ENCODE measurements at regions not wholly inside any gene's neighbourhood (a gene's known extent, or its start where the extent isn't known, plus 50 kb on each side); places are given as distances from the start of the nearest gene placed in this dataset.

GRCh38 chr4:38442073-38442788, 221.8 kb upstream of the KLF3 start:
- Histone ChIP-seq H3K36me3 (ENCODE audit: control insufficient read depth, insufficient read depth, low read length) (no peaks in the 10 kb centered on the region), H3K27me3 (ENCODE audit: control insufficient read depth, insufficient read depth, low read length) (no peaks in the 10 kb centered on the region), H3K9ac (ENCODE audit: low read length) (no peak overlapping the region), H3K27ac (ENCODE audit: low read depth, low read length) (no peak overlapping the region), H3K4me1 (ENCODE audit: control insufficient read depth, insufficient read depth, low read length) (no peaks in the 10 kb centered on the region), H3K4me3 (ENCODE audit: low read length) (no peak overlapping the region)

GRCh38 chr4:38449506-38450174, 214.4 kb upstream of the KLF3 start:
- no peaks in the 10 kb centered on the region for H3K27me3 ChIP-seq (ENCODE audit: control insufficient read depth, insufficient read depth, low read length)
- H3K4me3 ChIP-seq (ENCODE audit: low read length), result no peak overlapping the region
- H3K9ac ChIP-seq (ENCODE audit: low read length), result no peak overlapping the region
- no peaks in the 10 kb centered on the region for H3K36me3 ChIP-seq (ENCODE audit: control insufficient read depth, insufficient read depth, low read length)
- H3K27ac ChIP-seq (ENCODE audit: low read depth, low read length), result no peak overlapping the region
- no peaks in the 10 kb centered on the region for H3K4me1 ChIP-seq (ENCODE audit: control insufficient read depth, insufficient read depth, low read length)

- Histone ChIP-seq H3K4me1 (ENCODE audit: control insufficient read depth, insufficient read depth, low read length) (no peaks in the 10 kb centered on the region), H3K9ac (ENCODE audit: low read length) (no peak overlapping the region), H3K4me3 (ENCODE audit: low read length) (no peak overlapping the region), H3K27me3 (ENCODE audit: control insufficient read depth, insufficient read depth, low read length) (no peaks in the 10 kb centered on the region), H3K27ac (ENCODE audit: low read depth, low read length) (no peak overlapping the region), H3K36me3 (ENCODE audit: control insufficient read depth, insufficient read depth, low read length) (no peaks in the 10 kb centered on the region)
These were observed 212.0 kb upstream of the KLF3 start for GRCh38 chr4:38452009-38452408.

GRCh38 chr4:38452542-38452941, 211.5 kb upstream of the KLF3 start:
- Histone ChIP-seq H3K4me3 (ENCODE audit: low read length) (no peak overlapping the region), H3K27ac (ENCODE audit: low read depth, low read length) (no peak overlapping the region), H3K9ac (ENCODE audit: low read length) (no peak overlapping the region), H3K36me3 (ENCODE audit: control insufficient read depth, insufficient read depth, low read length) (no peaks in the 10 kb centered on the region), H3K27me3 (ENCODE audit: control insufficient read depth, insufficient read depth, low read length) (no peaks in the 10 kb centered on the region), H3K4me1 (ENCODE audit: control insufficient read depth, insufficient read depth, low read length) (no peaks in the 10 kb centered on the region)

GRCh38 chr4:38453253-38453881, 210.6 kb upstream of the KLF3 start:
- Histone ChIP-seq H3K27me3 (ENCODE audit: control insufficient read depth, insufficient read depth, low read length) (no peaks in the 10 kb centered on the region), H3K36me3 (ENCODE audit: control insufficient read depth, insufficient read depth, low read length) (no peaks in the 10 kb centered on the region), H3K4me3 (ENCODE audit: low read length) (no peak overlapping the region), H3K27ac (ENCODE audit: low read depth, low read length) (no peak overlapping the region), H3K4me1 (ENCODE audit: control insufficient read depth, insufficient read depth, low read length) (no peaks in the 10 kb centered on the region), H3K9ac (ENCODE audit: low read length) (no peak overlapping the region)

GRCh38 chr4:38454284-38454683, 209.7 kb upstream of the KLF3 start:
- H3K4me1 ChIP-seq (ENCODE audit: control insufficient read depth, insufficient read depth, low read length), result no peaks in the 10 kb centered on the region
- H3K27ac ChIP-seq (ENCODE audit: low read depth, low read length), result no peak overlapping the region
- no peaks in the 10 kb centered on the region for H3K36me3 ChIP-seq (ENCODE audit: control insufficient read depth, insufficient read depth, low read length)
- no peak overlapping the region for H3K9ac ChIP-seq (ENCODE audit: low read length)
- H3K4me3 ChIP-seq (ENCODE audit: low read length), result no peak overlapping the region
- no peaks in the 10 kb centered on the region for H3K27me3 ChIP-seq (ENCODE audit: control insufficient read depth, insufficient read depth, low read length)

- no peaks in the 10 kb centered on the region for H3K27me3 ChIP-seq (ENCODE audit: control insufficient read depth, insufficient read depth, low read length)
These were observed 208.7 kb upstream of the KLF3 start for GRCh38 chr4:38455092-38455862.

GRCh38 chr4:38456096-38456495, 207.9 kb upstream of the KLF3 start:
- no peaks in the 10 kb centered on the region for H3K36me3 ChIP-seq (ENCODE audit: control insufficient read depth, insufficient read depth, low read length)
- H3K9ac ChIP-seq (ENCODE audit: low read length), result no peak overlapping the region

More at GRCh38 chr4:38455092-38455862, 208.7 kb upstream of the KLF3 start:
- H3K27ac ChIP-seq (ENCODE audit: low read depth, low read length), result no peak overlapping the region
- no peaks in the 10 kb centered on the region for H3K36me3 ChIP-seq (ENCODE audit: control insufficient read depth, insufficient read depth, low read length)
- no peak overlapping the region for H3K4me3 ChIP-seq (ENCODE audit: low read length)
- no peaks in the 10 kb centered on the region for H3K4me1 ChIP-seq (ENCODE audit: control insufficient read depth, insufficient read depth, low read length)
- H3K9ac ChIP-seq (ENCODE audit: low read length), result no peak overlapping the region

GRCh38 chr4:38461342-38461741, 202.7 kb upstream of the KLF3 start:
- no peak overlapping the region for H3K4me3 ChIP-seq (ENCODE audit: low read length)
- H3K4me1 ChIP-seq (ENCODE audit: control insufficient read depth, insufficient read depth, low read length), result no peaks in the 10 kb centered on the region
- H3K9ac ChIP-seq (ENCODE audit: low read length), result no peak overlapping the region
- H3K27ac ChIP-seq (ENCODE audit: low read depth, low read length), result no peak overlapping the region
- no peaks in the 10 kb centered on the region for H3K27me3 ChIP-seq (ENCODE audit: control insufficient read depth, insufficient read depth, low read length)
- H3K36me3 ChIP-seq (ENCODE audit: control insufficient read depth, insufficient read depth, low read length), result no peaks in the 10 kb centered on the region

More at GRCh38 chr4:38456096-38456495, 207.9 kb upstream of the KLF3 start:
- Histone ChIP-seq H3K4me3 (ENCODE audit: low read length) (no peak overlapping the region), H3K4me1 (ENCODE audit: control insufficient read depth, insufficient read depth, low read length) (no peaks in the 10 kb centered on the region), H3K27ac (ENCODE audit: low read depth, low read length) (no peak overlapping the region), H3K27me3 (ENCODE audit: control insufficient read depth, insufficient read depth, low read length) (no peaks in the 10 kb centered on the region)

- H3K27ac ChIP-seq (ENCODE audit: low read depth, low read length), result no peak overlapping the region
- H3K27me3 ChIP-seq (ENCODE audit: control insufficient read depth, insufficient read depth, low read length), result no peaks in the 10 kb centered on the region
These were observed 201.5 kb upstream of the KLF3 start for GRCh38 chr4:38462367-38463055.

GRCh38 chr4:38463268-38463958, 200.6 kb upstream of the KLF3 start:
- Histone ChIP-seq H3K27ac (ENCODE audit: low read depth, low read length) (no peak overlapping the region), H3K4me1 (ENCODE audit: control insufficient read depth, insufficient read depth, low read length) (peaks cover 3% of the 10 kb centered on the region), H3K4me3 (ENCODE audit: low read length) (no peak overlapping the region), H3K27me3 (ENCODE audit: control insufficient read depth, insufficient read depth, low read length) (no peaks in the 10 kb centered on the region), H3K36me3 (ENCODE audit: control insufficient read depth, insufficient read depth, low read length) (no peaks in the 10 kb centered on the region), H3K9ac (ENCODE audit: low read length) (no peak overlapping the region)

More at GRCh38 chr4:38462367-38463055, 201.5 kb upstream of the KLF3 start:
- H3K9ac ChIP-seq (ENCODE audit: low read length), result no peak overlapping the region
- H3K4me3 ChIP-seq (ENCODE audit: low read length), result no peak overlapping the region
- H3K4me1 ChIP-seq (ENCODE audit: control insufficient read depth, insufficient read depth, low read length), result no peaks in the 10 kb centered on the region
- no peaks in the 10 kb centered on the region for H3K36me3 ChIP-seq (ENCODE audit: control insufficient read depth, insufficient read depth, low read length)
